ENCODE measurements at regions not wholly inside any gene's neighbourhood (a gene's known extent, or its start where the extent isn't known, plus 50 kb on each side); places are given as distances from the start of the nearest gene placed in this dataset.

GRCh38 chr1:31127266-31127665 lies 61.7 kb upstream of the PUM1 start:
- Histone ChIP-seq H3K4me3 (ENCODE audit: insufficient read length, low read depth) (no peak overlapping the region), H3K27me3 (ENCODE audit: insufficient read depth, insufficient read length) (no peaks in the 10 kb centered on the region), H3K36me3 (ENCODE audit: insufficient read depth, insufficient read length, low read length) (no peaks in the 10 kb centered on the region), H3K9me3 (ENCODE audit: insufficient read depth, low read length) (no peaks in the 10 kb centered on the region), H3K9ac (ENCODE audit: insufficient read length, low read depth) (no peak overlapping the region), H3K4me1 (ENCODE audit: insufficient read depth, insufficient read length) (peaks cover 4% of the 10 kb centered on the region)
- DNase-seq (ENCODE audit: low read depth, low spot score) = no peak
- TF ChIP-seq YY1 (IDR thresholded peaks at IDR 0.05; ENCODE audit: insufficient read depth, insufficient read length) = no peak
- TF ChIP-seq ZNF274 (IDR thresholded peaks at IDR 0.05; ENCODE audit: low read depth, low read length) = no peak
- TF ChIP-seq SUZ12 (IDR thresholded peaks at IDR 0.05; ENCODE audit: extremely low read depth, insufficient read depth, insufficient read length) = no peak

- H3K9me3 ChIP-seq (ENCODE audit: insufficient read depth, low read length) = no peaks in the 10 kb centered on the region
- no peak for DNase-seq (ENCODE audit: low read depth, low spot score)
- H3K9ac ChIP-seq (ENCODE audit: insufficient read length, low read depth) = no peak overlapping the region
- no peaks in the 10 kb centered on the region for H3K27me3 ChIP-seq (ENCODE audit: insufficient read depth, insufficient read length)
- H3K4me3 ChIP-seq (ENCODE audit: insufficient read length, low read depth) = no peak overlapping the region
- peaks cover 5% of the 10 kb centered on the region for H3K4me1 ChIP-seq (ENCODE audit: insufficient read depth, insufficient read length)
- TF ChIP-seq YY1 (IDR thresholded peaks at IDR 0.05; ENCODE audit: insufficient read depth, insufficient read length) (no peak), ZNF274 (IDR thresholded peaks at IDR 0.05; ENCODE audit: low read depth, low read length) (no peak), SUZ12 (IDR thresholded peaks at IDR 0.05; ENCODE audit: extremely low read depth, insufficient read depth, insufficient read length) (no peak)
- no peaks in the 10 kb centered on the region for H3K36me3 ChIP-seq (ENCODE audit: insufficient read depth, insufficient read length, low read length)
Observed at GRCh38 chr1:31122741-31123140, 57.2 kb upstream of the PUM1 start.

- H3K4me3 ChIP-seq (ENCODE audit: insufficient read length, low read depth) = no peak overlapping the region
- H3K9me3 ChIP-seq (ENCODE audit: insufficient read depth, low read length) = no peaks in the 10 kb centered on the region
- H3K27me3 ChIP-seq (ENCODE audit: insufficient read depth, insufficient read length) = no peaks in the 10 kb centered on the region
- peaks cover 5% of the 10 kb centered on the region for H3K4me1 ChIP-seq (ENCODE audit: insufficient read depth, insufficient read length)
- peak; percentile 40 for DNase-seq (ENCODE audit: low read depth, low spot score)
- H3K36me3 ChIP-seq (ENCODE audit: insufficient read depth, insufficient read length, low read length) = no peaks in the 10 kb centered on the region
- H3K9ac ChIP-seq (ENCODE audit: insufficient read length, low read depth) = peak overlapping the region; percentile 54
- no peak for TF ChIP-seq YY1 (IDR thresholded peaks at IDR 0.05; ENCODE audit: insufficient read depth, insufficient read length)
- no peak for TF ChIP-seq SUZ12 (IDR thresholded peaks at IDR 0.05; ENCODE audit: extremely low read depth, insufficient read depth, insufficient read length)
Observed at GRCh38 chr1:31122101-31122735, 56.7 kb upstream of the PUM1 start.

GRCh38 chr1:31120783-31121180 lies 55.3 kb upstream of the PUM1 start:
- no peak for DNase-seq (ENCODE audit: low read depth, low spot score)
- TF ChIP-seq SUZ12 (IDR thresholded peaks at IDR 0.05; ENCODE audit: extremely low read depth, insufficient read depth, insufficient read length) (no peak), YY1 (IDR thresholded peaks at IDR 0.05; ENCODE audit: insufficient read depth, insufficient read length) (no peak), ZNF274 (IDR thresholded peaks at IDR 0.05; ENCODE audit: low read depth, low read length) (no peak)
- H3K9ac ChIP-seq (ENCODE audit: insufficient read length, low read depth) = no peak overlapping the region
- no peak overlapping the region for H3K4me3 ChIP-seq (ENCODE audit: insufficient read length, low read depth)
- H3K4me1 ChIP-seq (ENCODE audit: insufficient read depth, insufficient read length) = peaks cover 5% of the 10 kb centered on the region
- no peaks in the 10 kb centered on the region for H3K9me3 ChIP-seq (ENCODE audit: insufficient read depth, low read length)
- H3K36me3 ChIP-seq (ENCODE audit: insufficient read depth, insufficient read length, low read length) = no peaks in the 10 kb centered on the region
- H3K27me3 ChIP-seq (ENCODE audit: insufficient read depth, insufficient read length) = no peaks in the 10 kb centered on the region

- no peak overlapping the region for H3K9ac ChIP-seq (ENCODE audit: insufficient read length, low read depth)
- H3K36me3 ChIP-seq (ENCODE audit: insufficient read depth, insufficient read length, low read length) = no peaks in the 10 kb centered on the region
- TF ChIP-seq ZNF274 (IDR thresholded peaks at IDR 0.05; ENCODE audit: low read depth, low read length) (no peak), YY1 (IDR thresholded peaks at IDR 0.05; ENCODE audit: insufficient read depth, insufficient read length) (no peak), SUZ12 (IDR thresholded peaks at IDR 0.05; ENCODE audit: extremely low read depth, insufficient read depth, insufficient read length) (no peak)
- no peak overlapping the region for H3K4me3 ChIP-seq (ENCODE audit: insufficient read length, low read depth)
- DNase-seq (ENCODE audit: low read depth, low spot score) = no peak
- peaks cover 8% of the 10 kb centered on the region for H3K4me1 ChIP-seq (ENCODE audit: insufficient read depth, insufficient read length)
- no peaks in the 10 kb centered on the region for H3K27me3 ChIP-seq (ENCODE audit: insufficient read depth, insufficient read length)
- no peaks in the 10 kb centered on the region for H3K9me3 ChIP-seq (ENCODE audit: insufficient read depth, low read length)
Observed at GRCh38 chr1:31116022-31116421, 50.5 kb upstream of the PUM1 start.
